IPS-11a (cell line): ENCODE measurements at regions not wholly inside any gene's neighbourhood (a gene's known extent, or its start where the extent isn't known, plus 50 kb on each side); places are given as distances from the start of the nearest gene placed in this dataset.

ENCODE experiments used
- H3K4me3 ChIP-seq: one replicate; pipeline ENCODE4 v1.5.1; 2013; ENCODE audit warnings: low read depth, low read length, control low read depth

DNA sequence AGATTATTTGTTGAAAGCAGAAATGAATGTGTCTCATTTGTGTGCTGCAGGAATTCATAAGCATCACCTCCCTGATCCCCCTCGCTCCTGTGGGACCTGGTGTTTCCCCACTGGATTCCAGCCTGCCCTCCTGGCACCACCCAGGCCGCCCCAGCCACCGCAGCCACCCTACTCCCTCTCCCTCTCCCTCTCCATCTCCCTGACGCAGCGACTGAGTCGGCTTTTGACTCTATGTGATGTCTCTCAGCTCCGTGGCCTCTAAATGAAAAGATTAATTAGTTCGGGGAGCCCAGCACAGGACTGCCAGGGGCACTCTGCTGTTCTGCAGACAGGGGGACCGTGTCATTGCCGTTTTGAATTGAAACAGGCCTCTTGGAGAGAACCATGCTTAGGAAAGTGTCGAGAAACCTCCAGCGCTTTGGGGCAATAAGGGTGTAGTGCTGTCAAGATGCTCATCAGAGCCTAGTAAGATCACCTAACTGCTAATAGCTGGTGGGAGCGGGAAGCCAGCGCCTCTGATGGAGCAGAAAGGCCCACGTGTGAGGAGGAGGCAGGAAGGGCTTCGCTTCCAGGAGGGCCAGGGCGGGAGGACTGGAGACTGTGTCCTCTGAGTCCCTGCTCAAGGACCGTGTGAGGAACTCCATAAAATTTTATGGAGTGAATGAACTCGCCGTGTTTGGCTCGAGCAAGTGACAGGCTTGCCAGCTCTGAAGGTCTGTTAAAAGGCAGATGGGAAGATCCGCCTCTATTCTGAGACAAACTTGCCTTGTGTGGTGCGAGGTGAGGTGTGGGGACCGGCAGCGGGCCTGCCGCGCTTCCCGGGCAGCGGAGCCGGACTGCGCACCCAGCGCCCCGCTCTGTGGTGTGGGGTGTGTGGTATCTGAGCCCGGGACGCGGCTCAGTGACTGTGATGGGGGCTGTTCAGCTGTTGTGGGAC, 157.4 kb upstream of the C14orf180 start:
- H3K4me3 ChIP-seq = no peak overlapping the region

DNA sequence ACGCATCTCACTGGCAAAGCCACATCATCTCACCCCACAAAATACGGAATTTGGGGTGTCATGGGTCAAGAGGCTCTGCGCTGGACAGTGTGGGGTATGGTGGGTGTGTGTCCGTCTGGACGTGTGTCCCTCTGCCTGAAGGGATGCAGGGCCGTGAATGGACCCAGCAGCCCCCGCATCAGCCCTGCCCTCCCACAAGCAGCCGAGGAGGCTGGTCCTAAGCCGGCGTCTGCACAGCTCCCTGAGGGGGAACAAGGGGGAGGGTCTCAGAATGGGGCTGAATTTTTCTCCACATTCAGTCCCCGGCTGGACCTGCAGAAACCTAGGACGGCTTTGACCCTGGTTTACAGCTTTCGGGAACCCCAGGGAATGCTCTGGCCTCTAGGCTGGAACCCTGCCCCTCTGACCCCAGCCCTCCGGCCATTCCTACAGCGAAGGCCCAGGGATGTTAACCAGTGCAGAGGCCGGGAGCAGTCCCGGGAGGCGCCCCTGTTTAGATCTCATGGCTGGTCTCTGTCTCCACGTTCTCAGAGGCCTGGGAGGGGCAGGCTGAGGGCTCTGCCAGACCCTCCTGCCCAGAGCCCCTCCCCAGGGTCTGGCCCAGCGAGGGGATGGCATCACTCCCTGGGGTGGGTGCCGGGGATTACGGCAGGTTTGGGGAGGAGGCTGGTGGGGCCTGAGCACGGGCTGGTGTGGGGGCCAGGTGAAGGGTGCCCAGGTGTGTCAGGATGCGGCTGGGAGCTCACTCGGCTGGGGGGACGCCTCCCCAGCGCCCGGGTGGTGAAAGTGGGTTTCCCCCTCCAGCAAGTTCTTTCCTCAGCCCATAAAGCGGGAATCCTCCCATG, 156.5 kb upstream of the C14orf180 start:
- no peak overlapping the region for H3K4me3 ChIP-seq

DNA sequence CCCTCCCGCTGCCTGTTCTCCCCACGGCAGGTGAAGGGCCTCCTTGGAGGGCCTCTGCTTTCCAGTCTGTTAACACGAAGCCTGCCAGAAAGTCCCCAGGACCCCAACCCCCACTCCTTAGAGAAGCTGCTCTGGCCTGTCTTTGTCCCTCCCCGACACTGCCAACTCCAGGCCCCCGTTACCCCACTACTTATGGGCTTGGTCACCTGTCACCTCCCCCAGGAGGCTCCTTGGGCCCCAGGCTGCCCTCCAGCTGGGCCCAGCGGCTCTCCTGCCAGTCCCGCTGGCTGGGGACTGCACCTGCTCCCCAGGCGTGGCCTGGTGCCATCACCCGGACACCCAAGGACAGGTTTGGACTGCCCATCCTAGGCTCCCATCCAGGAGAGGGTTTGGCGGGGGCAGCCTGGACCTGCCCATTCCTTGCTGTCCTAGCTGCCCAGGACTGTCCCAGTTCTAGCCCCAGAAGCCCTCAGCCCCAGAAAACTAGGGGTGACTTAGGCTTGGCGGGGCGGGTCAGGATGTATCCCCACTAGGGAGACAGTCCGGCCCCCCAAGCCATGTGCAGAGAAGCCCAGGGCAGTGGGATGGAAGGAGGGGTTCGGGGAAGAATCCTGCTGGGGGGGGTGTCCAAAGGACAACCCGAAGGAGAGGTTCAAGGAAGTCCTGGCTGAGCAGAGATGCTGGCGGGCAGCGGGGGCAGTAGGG, 155.7 kb upstream of the C14orf180 start:
- no peak overlapping the region for H3K4me3 ChIP-seq

DNA sequence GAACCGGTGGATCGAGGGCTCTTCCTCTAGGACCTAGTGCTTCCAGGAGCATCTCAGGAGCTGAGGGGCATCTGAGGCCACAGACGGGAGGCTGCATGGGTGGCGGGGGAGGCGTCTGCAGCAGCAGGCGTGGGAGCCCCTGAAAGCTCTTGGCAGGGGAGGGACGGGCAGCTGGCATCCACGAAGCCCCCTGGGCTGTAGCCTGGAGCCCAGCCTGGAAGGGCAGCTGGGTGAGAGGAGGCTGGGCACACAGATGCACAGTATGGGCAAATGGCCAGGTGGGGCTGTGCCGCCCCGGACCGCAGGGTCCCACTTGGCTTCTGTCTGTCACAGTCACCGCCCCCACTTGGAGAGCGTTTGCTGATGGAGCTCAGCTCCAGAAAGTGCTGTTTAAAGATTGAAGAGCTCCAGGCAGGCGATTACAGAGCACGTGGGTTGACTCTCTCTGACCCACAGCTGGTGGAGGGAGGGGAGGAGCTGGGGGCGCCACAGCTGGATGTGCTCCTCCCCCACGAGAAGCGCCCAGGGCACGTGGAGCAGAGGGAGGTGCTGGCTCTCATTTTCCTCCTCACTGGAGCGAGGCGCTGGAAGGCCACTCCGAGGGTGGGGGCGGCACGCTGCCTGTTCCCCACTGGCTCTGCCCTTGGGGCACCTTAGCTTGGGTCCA, 155.0 kb upstream of the C14orf180 start:
- no peak overlapping the region for H3K4me3 ChIP-seq

DNA sequence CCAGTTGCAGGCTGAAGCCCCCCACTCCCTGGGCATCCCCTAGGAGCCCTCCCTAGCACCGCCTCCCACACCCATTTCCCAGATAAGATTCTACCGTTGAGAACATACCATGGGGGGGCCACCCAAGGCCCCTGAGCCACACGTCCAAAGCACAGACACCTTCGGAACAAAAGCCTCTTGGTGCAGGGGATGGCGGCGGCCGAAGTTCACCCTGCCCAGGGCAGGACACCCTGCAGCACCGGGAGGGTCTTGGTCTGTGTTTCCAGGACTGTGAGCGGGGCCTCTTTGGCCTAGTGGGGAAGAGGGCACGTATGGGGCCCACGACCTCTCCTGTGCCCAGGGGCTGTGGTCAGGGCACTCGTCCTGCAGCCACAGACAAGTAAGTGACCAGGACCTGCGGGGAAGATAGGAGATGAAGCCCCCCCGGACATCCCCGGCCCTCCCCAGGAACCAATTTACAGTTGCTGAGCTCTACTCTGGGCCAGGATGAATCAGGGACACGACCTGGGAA, 154.3 kb upstream of the C14orf180 start:
- H3K4me3 ChIP-seq = no peak overlapping the region

- no peak overlapping the region for H3K4me3 ChIP-seq
These were observed 153.6 kb upstream of the C14orf180 start for GRCh38 chr14:104425763-104426646.

- no peak overlapping the region for H3K4me3 ChIP-seq
These were observed 152.3 kb upstream of the C14orf180 start for GRCh38 chr14:104427131-104427851.

DNA sequence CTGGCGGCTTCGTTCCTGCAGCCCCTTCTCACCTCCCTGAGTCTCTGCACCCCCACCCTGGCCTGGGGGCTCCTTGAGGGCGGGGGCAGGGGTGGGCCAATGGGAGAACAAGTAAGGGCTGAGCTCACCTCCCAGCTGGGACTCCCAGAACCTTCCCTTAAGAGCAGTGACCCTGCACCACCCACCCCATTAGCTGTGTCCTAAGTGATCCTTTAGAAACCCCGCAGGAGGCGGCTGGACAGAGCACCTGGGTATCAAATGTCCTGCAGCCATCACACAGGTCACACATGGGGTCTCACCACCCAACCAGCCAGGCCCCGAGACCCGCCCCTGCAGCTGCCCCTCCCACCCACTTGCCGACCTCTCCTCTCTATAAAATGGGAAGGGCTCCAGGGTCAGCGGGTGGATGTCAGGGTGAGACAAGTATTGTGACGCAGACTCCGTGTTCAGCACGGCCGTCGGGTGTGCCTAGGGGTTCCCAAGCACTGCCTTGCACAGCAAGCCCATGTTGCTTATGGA, 151.2 kb upstream of the C14orf180 start:
- no peak overlapping the region for H3K4me3 ChIP-seq

GRCh38 chr14:104428860-104429259, 150.7 kb upstream of the C14orf180 start:
- no peak overlapping the region for H3K4me3 ChIP-seq

GRCh38 chr14:104429291-104429861, 150.2 kb upstream of the C14orf180 start:
- H3K4me3 ChIP-seq = no peak overlapping the region

DNA sequence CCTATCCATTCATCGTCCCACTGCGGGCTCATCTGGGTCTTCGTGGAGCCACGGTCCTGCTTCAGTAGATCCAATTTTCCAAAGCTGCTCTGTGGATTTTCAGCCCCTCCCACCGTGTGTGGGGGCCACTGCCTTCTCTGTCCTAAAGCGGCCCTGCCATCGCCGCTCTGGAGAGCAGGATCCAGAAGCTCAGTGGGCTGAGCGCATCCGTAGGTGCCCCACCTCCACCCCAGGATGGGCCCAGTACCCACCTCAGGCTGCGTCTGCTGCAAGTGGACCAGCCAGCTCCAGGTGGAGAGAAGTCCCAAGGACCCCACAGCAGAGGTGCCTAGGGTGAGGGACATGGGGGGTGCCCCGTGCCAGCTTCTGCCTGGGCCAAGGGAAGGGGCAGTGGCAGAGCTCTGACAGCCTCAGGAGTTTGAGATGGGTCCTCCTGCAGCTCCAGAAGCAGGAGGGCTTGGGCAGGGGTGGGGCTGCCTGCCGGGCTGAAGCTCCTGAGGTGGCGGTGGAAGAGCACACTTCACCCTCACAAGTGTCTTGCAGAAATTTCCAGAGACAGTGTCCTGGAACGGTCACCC, 148.1 kb upstream of the C14orf180 start:
- H3K4me3 ChIP-seq = no peak overlapping the region

DNA sequence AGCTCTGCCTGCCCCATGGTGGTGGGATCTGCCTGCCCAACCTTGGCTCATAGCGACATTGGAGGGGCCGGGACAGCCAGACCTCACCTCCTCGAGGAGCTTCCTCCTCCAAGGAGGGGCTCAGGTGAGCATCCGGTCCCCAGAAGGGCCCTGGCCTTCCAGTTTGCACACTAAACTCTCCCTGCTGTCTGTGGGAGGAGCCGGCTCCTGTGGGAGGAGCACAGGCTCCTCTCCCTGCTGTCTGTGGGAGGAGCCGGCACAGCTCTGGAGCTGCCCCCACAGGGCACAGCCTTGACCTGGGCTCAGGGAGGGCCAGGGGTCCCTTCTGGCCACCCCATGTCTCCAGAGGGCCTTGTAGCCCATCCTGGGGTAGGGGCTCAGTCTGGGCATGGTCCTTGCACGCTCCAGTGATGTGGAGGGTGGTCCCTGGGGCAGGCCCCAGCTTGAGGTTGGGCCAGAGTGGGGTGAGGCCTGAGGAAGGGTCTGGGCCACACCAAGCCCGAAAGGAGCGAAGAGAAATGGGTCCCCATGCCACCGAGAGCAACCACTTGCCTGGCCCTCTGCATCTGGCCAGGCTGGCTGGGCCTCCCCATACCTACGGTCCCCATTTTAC, 147.5 kb upstream of the C14orf180 start:
- no peak overlapping the region for H3K4me3 ChIP-seq

- no peak overlapping the region for H3K4me3 ChIP-seq
These were observed 146.8 kb upstream of the C14orf180 start for GRCh38 chr14:104432611-104433231.

GRCh38 chr14:104433401-104434213, 146.0 kb upstream of the C14orf180 start:
- H3K4me3 ChIP-seq = no peak overlapping the region

DNA sequence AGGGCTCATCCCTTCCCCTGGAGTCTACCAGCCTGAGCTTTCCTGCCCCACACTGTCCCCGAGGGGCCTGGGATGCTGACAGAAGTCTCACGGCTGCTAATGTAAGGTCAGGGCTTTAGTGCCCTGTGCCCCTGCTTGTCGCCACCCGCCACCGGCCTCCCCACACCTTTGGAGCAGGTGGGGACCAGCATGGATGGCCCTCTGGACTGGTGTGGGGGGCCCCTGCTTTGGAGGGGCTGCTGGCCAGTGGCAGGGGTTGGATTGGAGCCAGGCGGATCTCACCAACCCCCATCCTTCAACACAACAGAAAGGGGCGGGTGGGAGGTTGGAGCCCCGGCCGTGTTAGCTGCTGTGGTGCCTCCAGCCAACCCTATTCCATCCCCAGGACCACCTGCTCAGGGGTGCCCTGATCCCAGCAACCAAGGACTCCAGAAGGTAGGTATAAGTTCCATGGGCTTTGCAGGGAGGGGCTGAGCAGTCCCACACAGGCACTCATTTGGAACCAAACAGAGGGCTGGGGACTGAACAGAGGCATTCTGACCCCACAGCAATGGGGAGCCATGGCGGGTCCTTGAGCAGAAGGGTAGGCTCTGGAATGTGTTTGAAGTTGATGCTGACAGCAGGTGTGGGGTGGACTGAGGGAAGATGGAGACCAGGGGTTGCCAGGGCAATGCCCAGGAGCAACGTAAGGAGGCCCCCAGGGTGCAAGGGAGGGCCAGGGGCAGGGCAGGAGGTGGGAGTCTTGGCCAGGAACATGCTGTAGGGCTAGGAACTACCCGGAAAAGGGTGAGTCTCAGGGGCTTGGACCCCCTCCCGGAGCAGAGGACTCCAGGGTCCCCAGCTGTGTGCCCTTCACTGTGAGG, 145.1 kb upstream of the C14orf180 start:
- no peak overlapping the region for H3K4me3 ChIP-seq
